GM12878 (cell line): ENCODE measurements at regions not wholly inside any gene's neighbourhood (a gene's known extent, or its start where the extent isn't known, plus 50 kb on each side); places are given as distances from the start of the nearest gene placed in this dataset.

Source experiments
- ATAC-seq: fragments of 200-7000 bp; cut with Tn5 transposase; 3 replicates; pipeline ENCODE4 v1.9.1; 2020; ENCODE audit warnings: mild to moderate bottlenecking, moderate library complexity
- BruUV-seq: library from RNA; stranded (reverse); fragments of 400-500 nt; replicated peaks from 2 replicates; lab custom pipeline; 2021; lab: Mats Ljungman, UMichigan
- CTCF ChIA-PET: fragments of 300-600 bp; sonication (Branson Sonifier 250); formaldehyde crosslinking; extraction: SDS; loops from one replicate; lab custom pipeline; 2021; ENCODE audit warnings: inconsistent platforms; lab: Yijun Ruan, JAX
- POLR2A ChIA-PET: fragments of 350-600 bp; formaldehyde crosslinking; extraction: SDS; loops from one replicate; lab custom pipeline; 2021; ENCODE audit warnings: inconsistent platforms; lab: Charles Lee
- RAD21 ChIA-PET: fragments of 300-600 bp; sonication (Branson Sonifier 250); formaldehyde crosslinking; loops from one replicate; lab custom pipeline; 2023; ENCODE audit warnings: antibody characterized with exemption; ENCODE audit not compliant: unreplicated experiment; lab: Charles Lee
- SMC1A ChIA-PET: fragments of 300-600 bp; sonication (Branson Sonifier 250); formaldehyde crosslinking; loops from one replicate; lab custom pipeline; 2023; ENCODE audit not compliant: unreplicated experiment, uncharacterized antibody; lab: Charles Lee
- DNase-seq: peaks from one replicate; pipeline ENCODE4 v3.0.0-alpha.2; 2011; ENCODE audit warnings: low read depth, low spot score
- FAIRE-seq: peaks from 3 replicates; lab custom pipeline; 2011; peaks lifted over from hg19 to GRCh38; lab: Jason Lieb, UNC
- H2AFZ ChIP-seq: 2 replicates; pipeline ENCODE4 v1.6.0; 2011; ENCODE audit warnings: low read depth, low read length, control low read depth; ENCODE audit not compliant: control insufficient read depth
- H3K27ac ChIP-seq: 2 replicates; pipeline ENCODE4 v1.5.1; 2011; ENCODE audit warnings: control low read depth; ENCODE audit not compliant: control insufficient read depth, insufficient read depth
- H3K27me3 ChIP-seq, 2 experiments: replicated peaks in 1 of 2; 2 replicates each; pipeline versions ENCODE4 v1.6.0 to v1.6.1; 2011; ENCODE audit warnings: low read length in 1 of 2; ENCODE audit not compliant: control insufficient read depth in 2 of 2, insufficient read depth in 2 of 2
- H3K36me3 ChIP-seq, 2 experiments: 2 replicates each; pipeline ENCODE4 v1.5.1; 2011; ENCODE audit warnings: low read length in 1 of 2; ENCODE audit not compliant: control insufficient read depth in 2 of 2, insufficient read depth in 2 of 2
- H3K4me1 ChIP-seq: 2 replicates; pipeline ENCODE4 v1.6.1; 2011; ENCODE audit warnings: mild to moderate bottlenecking, low read length, moderate library complexity, mixed read lengths; ENCODE audit not compliant: control insufficient read depth, insufficient read depth
- H3K4me2 ChIP-seq: 2 replicates; pipeline ENCODE4 v1.6.0; 2011; ENCODE audit warnings: control low read depth; ENCODE audit not compliant: control insufficient read depth, insufficient read depth
- H3K4me3 ChIP-seq: fragments of 200-600 bp; sonication (generic); 2 replicates; pipeline ENCODE4 v1.5.1; 2016
- H3K79me2 ChIP-seq: 2 replicates; pipeline ENCODE4 v1.6.0; 2011; ENCODE audit warnings: low read length; ENCODE audit not compliant: control insufficient read depth, insufficient read depth
- H3K9ac ChIP-seq: 2 replicates; pipeline ENCODE4 v1.8.0; 2011; ENCODE audit warnings: low read length, control low read depth, mixed read lengths; ENCODE audit not compliant: control insufficient read depth, insufficient read depth
- H3K9me3 ChIP-seq: replicated peaks from 3 replicates; pipeline ENCODE4 v1.5.1; 2011; ENCODE audit warnings: mild to moderate bottlenecking, low read length; ENCODE audit not compliant: control insufficient read depth, insufficient read depth
- H4K20me1 ChIP-seq: 2 replicates; pipeline ENCODE4 v1.6.0; 2011; ENCODE audit not compliant: control insufficient read depth, insufficient read depth
- BACH1 ChIP-seq: fragments of 450-650 bp; IDR thresholded peaks from 2 replicates; pipeline ENCODE4 v1.6.1; 2017; ENCODE audit warnings: mild to moderate bottlenecking, borderline replicate concordance
- CTCF ChIP-seq, 3 experiments: IDR thresholded peaks in 2 of 3; conservative IDR thresholded peaks in 1 of 3; 2 replicates each; pipeline ENCODE4 v1.5.1; 2011; ENCODE audit warnings: low read depth in 3 of 3, low read length in 3 of 3, mild to moderate bottlenecking in 3 of 3, control low read depth in 2 of 3, moderate library complexity in 2 of 3, inconsistent platforms in 1 of 3, mixed read lengths in 1 of 3; ENCODE audit not compliant: control insufficient read depth in 2 of 3, insufficient read depth in 1 of 3; ENCODE audit errors: extremely low read depth in 1 of 3
- EGR1 ChIP-seq, 2 experiments: IDR thresholded peaks; 1 replicate in 1 of 2; 2 replicates in 1 of 2; pipeline ENCODE4 v1.6.1; 2011 to 2012; ENCODE audit warnings: low read depth in 2 of 2, low read length in 2 of 2, borderline replicate concordance in 1 of 2, mild to moderate bottlenecking in 1 of 2, moderate library complexity in 1 of 2
- FOXK2 ChIP-seq: fragments of 450-650 bp; IDR thresholded peaks from 2 replicates; pipeline ENCODE4 v1.6.1; 2017; ENCODE audit warnings: mild to moderate bottlenecking, moderate library complexity
- MXI1 ChIP-seq: fragments of 150-350 bp; IDR thresholded peaks from 2 replicates; pipeline ENCODE4 v1.6.1; 2011; ENCODE audit warnings: low read depth, mild to moderate bottlenecking, inconsistent platforms, low read length, improper control_type of control experiment
- SP1 ChIP-seq: IDR thresholded peaks from one replicate; pipeline ENCODE4 v1.6.1; 2011; ENCODE audit warnings: low read depth, low read length
- TAF1 ChIP-seq: IDR thresholded peaks from 2 replicates; pipeline ENCODE4 v1.6.1; 2011; ENCODE audit warnings: mild to moderate bottlenecking, low read depth, low read length, borderline replicate concordance
- WGBS: methylation state at CpG from one replicate; pipeline ENCODE4 v1.1.6; 2016; ENCODE audit warnings: low lambda C conversion rate; ENCODE audit not compliant: insufficient replicate concordance, insufficient coverage; ENCODE audit errors: missing lambda C conversion rate; 5-methylcytosine and 5-hydroxymethylcytosine counted together
- in situ Hi-C: fragments of 300-500 bp; cut with MboI; formaldehyde crosslinking; loops from 9 replicates; pipeline ENCODE4 v1.14.3; 2018; ENCODE audit warnings: mixed read lengths
- intact Hi-C: fragments of 100-400 bp; cut with micrococcal nuclease; formaldehyde crosslinking; loops from one replicate; pipeline ENCODE4 v1.14.2; 2022; ENCODE audit not compliant: unreplicated experiment
- TF ChIP-seq, protein P1 (sequence below): fragments of 150-350 bp; IDR thresholded peaks from 2 replicates; pipeline ENCODE4 v1.6.1; 2014; ENCODE audit warnings: mild to moderate bottlenecking, low read depth, low read length

- DNase-seq = no peak
- H3K4me2 ChIP-seq = no peak overlapping the region
- no peak overlapping the region for H3K4me3 ChIP-seq
- no peak overlapping the region for H3K9ac ChIP-seq
- H3K36me3 ChIP-seq = no peaks in the 10 kb centered on the region
- TF ChIP-seq SP1 (no peak), FOXK2 (no peak), CTCF (IDR thresholded peaks at IDR 0.05 in 2 of 3, conservative IDR thresholded peaks at IDR 0.05 in 1 of 3; ENCODE audit: control insufficient read depth in 2 of 3, extremely low read depth in 1 of 3, insufficient read depth in 1 of 3, low read depth in 3 of 3, low read length in 3 of 3) (0 out of 6 replicates have a peak, but pooled peaks of 1 of the 3 experiments have one; percentile 13), MXI1 (no peak)
- TF ChIP-seq, all 136 proteins: peak for 1
- Histone ChIP-seq H3K79me2 (no peaks in the 10 kb centered on the region), H2AFZ (no peak overlapping the region), H3K4me1 (no peaks in the 10 kb centered on the region), H3K9me3 (no peaks in the 10 kb centered on the region; the same call in 2 of the 3 replicates), H3K27me3 (no peaks in the 10 kb centered on the region; a peak in 3 of 4 replicates), H4K20me1 (no peaks in the 10 kb centered on the region), H3K27ac (no peak overlapping the region)
- RAD21 ChIA-PET = no interaction called here
- WGBS = 60% methylated on average over 5 of the region's 5 CpGs
- ATAC-seq (no peak), FAIRE-seq (no peak)
- CTCF ChIA-PET = interaction anchor here (1.3 kb wide), 1 partner anchor 195 kb away, joined by 5 read pairs; no protein-coding TSS in a partner anchor
- no TSS peak for BruUV-seq
- intact Hi-C loops = no loop called here
- SMC1A ChIA-PET = no interaction called here
- POLR2A ChIA-PET = no interaction called here
- in situ Hi-C loops = no loop called here
These were observed 116.7 kb downstream of the KCNF1 start for GRCh38 chr2:11028407-11028916.

DNA sequence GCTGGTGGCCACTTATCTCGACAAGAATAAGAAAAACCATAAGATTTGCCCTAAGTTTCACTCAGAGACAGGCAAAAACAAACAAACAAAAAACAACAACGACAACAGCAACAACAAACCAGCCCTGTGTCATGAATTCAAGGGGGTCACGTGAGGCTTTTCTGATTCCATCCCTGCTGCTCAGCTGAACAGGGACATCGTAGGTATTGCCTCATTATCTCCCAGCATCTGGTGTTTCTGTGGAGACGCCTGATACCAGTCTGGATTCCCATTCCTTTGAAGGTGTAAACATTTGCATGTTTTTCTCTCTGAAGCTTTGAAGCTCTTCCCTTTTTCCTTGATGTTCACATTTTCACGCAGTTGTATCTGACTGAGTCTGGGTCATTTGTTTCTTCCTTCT, 117.4 kb downstream of the KCNF1 start:
- Histone ChIP-seq H3K9ac (no peak overlapping the region), H3K9me3 (no peaks in the 10 kb centered on the region; the same call in 2 of the 3 replicates), H3K27ac (no peak overlapping the region), H3K79me2 (no peaks in the 10 kb centered on the region), H4K20me1 (no peaks in the 10 kb centered on the region), H3K27me3 (no peaks in the 10 kb centered on the region; a peak in 3 of 4 replicates), H3K4me2 (no peak overlapping the region), H3K36me3 (no peaks in the 10 kb centered on the region), H2AFZ (no peak overlapping the region), H3K4me3 (no peak overlapping the region), H3K4me1 (no peaks in the 10 kb centered on the region)
- no peak for DNase-seq
- no TSS peak for BruUV-seq
- RAD21 ChIA-PET = no interaction called here
- 12% methylated on average over 6 of the region's 6 CpGs for WGBS
- CTCF ChIA-PET = no interaction called here
- POLR2A ChIA-PET = interaction anchor here (0.6 kb wide), 1 partner anchor 1656 kb away, joined by 3 read pairs; no protein-coding TSS in a partner anchor
- SMC1A ChIA-PET = no interaction called here
- TF ChIP-seq BACH1 (no peak), EGR1 (IDR thresholded peaks at IDR 0.05; ENCODE audit: borderline replicate concordance in 1 of 2, low read depth in 2 of 2, low read length in 2 of 2) (no peak), TAF1 (no peak)
- TF ChIP-seq, protein P1, sequence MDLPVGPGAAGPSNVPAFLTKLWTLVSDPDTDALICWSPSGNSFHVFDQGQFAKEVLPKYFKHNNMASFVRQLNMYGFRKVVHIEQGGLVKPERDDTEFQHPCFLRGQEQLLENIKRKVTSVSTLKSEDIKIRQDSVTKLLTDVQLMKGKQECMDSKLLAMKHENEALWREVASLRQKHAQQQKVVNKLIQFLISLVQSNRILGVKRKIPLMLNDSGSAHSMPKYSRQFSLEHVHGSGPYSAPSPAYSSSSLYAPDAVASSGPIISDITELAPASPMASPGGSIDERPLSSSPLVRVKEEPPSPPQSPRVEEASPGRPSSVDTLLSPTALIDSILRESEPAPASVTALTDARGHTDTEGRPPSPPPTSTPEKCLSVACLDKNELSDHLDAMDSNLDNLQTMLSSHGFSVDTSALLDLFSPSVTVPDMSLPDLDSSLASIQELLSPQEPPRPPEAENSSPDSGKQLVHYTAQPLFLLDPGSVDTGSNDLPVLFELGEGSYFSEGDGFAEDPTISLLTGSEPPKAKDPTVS = no peak
- intact Hi-C loops (no loop called here), in situ Hi-C loops (no loop called here)
- ATAC-seq = no peak
- FAIRE-seq = no peak
